ENCODE measurements at regions not wholly inside any gene's neighbourhood (a gene's known extent, or its start where the extent isn't known, plus 50 kb on each side); places are given as distances from the start of the nearest gene placed in this dataset.

DNA sequence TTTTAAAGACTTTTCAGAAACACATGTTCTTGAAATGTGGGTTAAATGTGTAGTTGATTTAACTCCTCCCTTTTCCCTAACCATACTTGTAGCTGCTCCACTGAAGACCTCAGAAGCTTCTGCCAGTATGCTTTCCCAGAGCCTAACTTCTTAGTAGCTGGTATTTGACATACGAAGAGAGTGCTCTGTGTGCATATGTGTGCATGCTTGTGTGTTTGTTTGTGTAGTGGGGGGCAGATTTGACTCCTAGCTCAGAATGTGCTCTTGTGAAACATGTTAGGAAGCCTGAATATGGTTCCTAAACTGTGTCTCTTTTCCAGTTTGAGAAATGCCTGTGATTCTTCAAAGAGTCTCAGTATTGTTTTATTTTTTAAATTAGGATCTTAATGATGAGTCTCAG is 420.4 kb downstream of the PCNX1 start:
- Histone ChIP-seq H3K27me3 (ENCODE audit: insufficient read depth, low read depth) (no peaks in the 10 kb centered on the region), H4K20me1 (ENCODE audit: insufficient read depth) (peaks cover 13% of the 10 kb centered on the region), H3K4me2 (no peak overlapping the region; the same call in 1 of the 2 replicates), H3K9me3 (ENCODE audit: insufficient read depth, low read depth) (peaks cover 3% of the 10 kb centered on the region; the same call in 1 of the 2 replicates), H3K36me3 (ENCODE audit: low read depth) (peaks cover 60% of the 10 kb centered on the region), H3K4me3 (no peak overlapping the region), H3K4me1 (replicated peaks; ENCODE audit: insufficient read depth) (peaks cover 31% of the 10 kb centered on the region), H2AFZ (no peak overlapping the region), H3K9me2 (ENCODE audit: insufficient read depth) (no peaks in the 10 kb centered on the region), H3K79me2 (ENCODE audit: low read depth) (peaks cover 100% of the 10 kb centered on the region), H3K27ac (no peak overlapping the region), H3F3A (ENCODE audit: insufficient read depth, low read depth) (peaks cover 5% of the 10 kb centered on the region)
- ChIA-PET POLR2A (ENCODE audit: unreplicated experiment) (no interaction called here), CTCF (no interaction called here)
- DNase-seq, result no peak
- BruUV-seq (replicated peaks), result no TSS peak
- TF ChIP-seq, protein P1, sequence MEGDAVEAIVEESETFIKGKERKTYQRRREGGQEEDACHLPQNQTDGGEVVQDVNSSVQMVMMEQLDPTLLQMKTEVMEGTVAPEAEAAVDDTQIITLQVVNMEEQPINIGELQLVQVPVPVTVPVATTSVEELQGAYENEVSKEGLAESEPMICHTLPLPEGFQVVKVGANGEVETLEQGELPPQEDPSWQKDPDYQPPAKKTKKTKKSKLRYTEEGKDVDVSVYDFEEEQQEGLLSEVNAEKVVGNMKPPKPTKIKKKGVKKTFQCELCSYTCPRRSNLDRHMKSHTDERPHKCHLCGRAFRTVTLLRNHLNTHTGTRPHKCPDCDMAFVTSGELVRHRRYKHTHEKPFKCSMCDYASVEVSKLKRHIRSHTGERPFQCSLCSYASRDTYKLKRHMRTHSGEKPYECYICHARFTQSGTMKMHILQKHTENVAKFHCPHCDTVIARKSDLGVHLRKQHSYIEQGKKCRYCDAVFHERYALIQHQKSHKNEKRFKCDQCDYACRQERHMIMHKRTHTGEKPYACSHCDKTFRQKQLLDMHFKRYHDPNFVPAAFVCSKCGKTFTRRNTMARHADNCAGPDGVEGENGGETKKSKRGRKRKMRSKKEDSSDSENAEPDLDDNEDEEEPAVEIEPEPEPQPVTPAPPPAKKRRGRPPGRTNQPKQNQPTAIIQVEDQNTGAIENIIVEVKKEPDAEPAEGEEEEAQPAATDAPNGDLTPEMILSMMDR (conservative IDR thresholded peaks at IDR 0.05), result no peak
- no peak for TF ChIP-seq EZH2 (IDR thresholded peaks at IDR 0.05; ENCODE audit: low read depth)
- intact Hi-C loops (cut with micrococcal nuclease; ENCODE audit: unreplicated experiment), result loop anchor here (10.0 kb wide), 3 partner anchors 207 to 387 kb away; no protein-coding TSS in a partner anchor

DNA sequence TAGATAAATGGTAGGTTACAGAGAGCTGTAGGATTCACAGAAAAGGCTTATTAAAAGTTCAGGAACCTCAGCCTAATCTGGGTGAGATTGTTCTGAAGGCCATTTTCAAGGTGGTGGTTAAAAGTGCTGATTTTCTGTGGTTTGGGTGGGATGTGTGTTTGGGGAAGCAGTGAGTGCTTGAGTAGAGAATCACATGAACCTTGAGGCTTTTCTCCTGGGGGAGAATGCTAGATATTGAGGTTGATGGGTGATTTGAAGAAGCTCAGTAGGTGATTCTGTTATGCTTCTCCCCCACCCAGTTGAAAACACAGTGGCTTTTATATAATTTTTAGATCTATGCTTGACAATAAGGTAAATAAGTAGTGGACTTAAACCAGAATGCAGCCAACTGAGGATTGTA is 420.9 kb downstream of the PCNX1 start:
- DNase-seq, result no peak
- Histone ChIP-seq H3K4me2 (no peak overlapping the region), H3K36me3 (ENCODE audit: low read depth) (peaks cover 56% of the 10 kb centered on the region), H3K27ac (peak overlapping the region; percentile 3; the same call in 1 of the 2 replicates), H3K79me2 (ENCODE audit: low read depth) (peaks cover 100% of the 10 kb centered on the region), H3K9me3 (ENCODE audit: insufficient read depth, low read depth) (peaks cover 3% of the 10 kb centered on the region; the same call in 1 of the 2 replicates), H3K4me3 (no peak overlapping the region), H3K4me1 (replicated peaks; ENCODE audit: insufficient read depth) (peaks cover 26% of the 10 kb centered on the region), H4K20me1 (ENCODE audit: insufficient read depth) (peaks cover 14% of the 10 kb centered on the region), H3F3A (ENCODE audit: insufficient read depth, low read depth) (peaks cover 4% of the 10 kb centered on the region; the same call in 1 of the 2 replicates), H3K27me3 (ENCODE audit: insufficient read depth, low read depth) (no peaks in the 10 kb centered on the region), H3K9me2 (ENCODE audit: insufficient read depth) (no peaks in the 10 kb centered on the region), H2AFZ (no peak overlapping the region)
- POLR2A ChIA-PET (ENCODE audit: unreplicated experiment), result no interaction called here
- BruUV-seq (replicated peaks), result no TSS peak
- CTCF ChIA-PET, result no interaction called here
- intact Hi-C loops (cut with micrococcal nuclease; ENCODE audit: unreplicated experiment), result loop anchor here (10.0 kb wide), 3 partner anchors 207 to 387 kb away; no protein-coding TSS in a partner anchor
- TF ChIP-seq, protein P1 (conservative IDR thresholded peaks at IDR 0.05), result no peak
- no peak for TF ChIP-seq EZH2 (IDR thresholded peaks at IDR 0.05; ENCODE audit: low read depth)

DNA sequence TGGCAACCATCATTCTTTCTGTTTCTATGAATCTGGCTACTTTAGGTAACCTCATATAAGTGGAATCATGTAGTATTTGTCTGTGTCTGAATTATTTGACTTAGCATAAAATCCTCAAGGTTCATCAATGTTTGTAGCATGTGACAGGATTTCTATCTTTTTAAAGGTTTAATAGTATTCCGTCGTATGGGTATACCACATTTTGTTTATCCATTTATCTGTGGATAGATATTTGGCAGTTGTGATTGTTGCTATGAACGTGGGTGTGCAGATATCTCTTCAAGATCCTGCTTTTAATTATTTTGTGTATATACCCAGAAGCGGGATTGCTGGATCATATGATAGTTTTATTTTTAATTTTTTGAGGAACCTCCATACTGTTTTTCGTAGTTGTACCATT is 421.7 kb downstream of the PCNX1 start:
- no peaks in the 10 kb centered on the region for H3K27me3 ChIP-seq (ENCODE audit: insufficient read depth, low read depth)
- H3K9me3 ChIP-seq (ENCODE audit: insufficient read depth, low read depth), result peaks cover 3% of the 10 kb centered on the region; the same call in 1 of the 2 replicates
- H3K27ac ChIP-seq, result no peak overlapping the region
- intact Hi-C loops (cut with micrococcal nuclease; ENCODE audit: unreplicated experiment), result loop anchor here (10.0 kb wide), 3 partner anchors 206 to 386 kb away; no protein-coding TSS in a partner anchor
- peaks cover 100% of the 10 kb centered on the region for H3K79me2 ChIP-seq (ENCODE audit: low read depth)
- no peaks in the 10 kb centered on the region for H3K9me2 ChIP-seq (ENCODE audit: insufficient read depth)
- peaks cover 18% of the 10 kb centered on the region for H3K4me1 ChIP-seq (replicated peaks; ENCODE audit: insufficient read depth)
- peaks cover 20% of the 10 kb centered on the region for H4K20me1 ChIP-seq (ENCODE audit: insufficient read depth)
- POLR2A ChIA-PET (ENCODE audit: unreplicated experiment), result no interaction called here
- no peak for DNase-seq
- peaks cover 4% of the 10 kb centered on the region; the same call in 1 of the 2 replicates for H3F3A ChIP-seq (ENCODE audit: insufficient read depth, low read depth)
- TF ChIP-seq, protein P1 (conservative IDR thresholded peaks at IDR 0.05), result no peak
- BruUV-seq (replicated peaks), result no TSS peak
- CTCF ChIA-PET, result no interaction called here
- peaks cover 51% of the 10 kb centered on the region for H3K36me3 ChIP-seq (ENCODE audit: low read depth)
- no peak overlapping the region for H3K4me3 ChIP-seq
- H2AFZ ChIP-seq, result no peak overlapping the region
- H3K4me2 ChIP-seq, result no peak overlapping the region

All from PC-9 (cell line).